ENCODE measurements at regions not wholly inside any gene's neighbourhood (a gene's known extent, or its start where the extent isn't known, plus 50 kb on each side); places are given as distances from the start of the nearest gene placed in this dataset.
A peak's percentile ranks its signal among the peaks of the same experiment; 100 is the strongest.
"Not testable (repeated sequence)": the region's sequence is repeated elsewhere in the genome, so short reads cannot be mapped to it uniquely, and the experiment has no call there.

DNA sequence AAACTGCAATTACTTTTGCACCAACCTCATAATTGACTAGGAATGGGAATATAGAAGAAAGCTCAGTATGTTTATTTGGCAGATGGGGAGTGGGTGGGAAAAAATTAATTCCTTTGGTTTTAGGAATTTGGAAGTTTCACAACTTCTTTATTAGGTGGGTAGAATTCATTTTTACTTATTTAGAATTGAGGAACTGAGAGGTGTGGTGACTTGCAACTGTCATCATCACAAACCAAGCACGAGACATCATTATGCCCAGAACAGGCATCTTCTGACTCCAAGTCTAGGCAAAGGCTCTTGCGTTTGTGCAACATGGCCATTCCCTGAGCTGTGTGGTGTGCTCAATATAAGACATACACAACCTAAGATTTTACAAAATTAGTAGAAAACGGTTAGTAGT, 380.0 kb downstream of the ATP23 start:
- TF ChIP-seq, protein P1, sequence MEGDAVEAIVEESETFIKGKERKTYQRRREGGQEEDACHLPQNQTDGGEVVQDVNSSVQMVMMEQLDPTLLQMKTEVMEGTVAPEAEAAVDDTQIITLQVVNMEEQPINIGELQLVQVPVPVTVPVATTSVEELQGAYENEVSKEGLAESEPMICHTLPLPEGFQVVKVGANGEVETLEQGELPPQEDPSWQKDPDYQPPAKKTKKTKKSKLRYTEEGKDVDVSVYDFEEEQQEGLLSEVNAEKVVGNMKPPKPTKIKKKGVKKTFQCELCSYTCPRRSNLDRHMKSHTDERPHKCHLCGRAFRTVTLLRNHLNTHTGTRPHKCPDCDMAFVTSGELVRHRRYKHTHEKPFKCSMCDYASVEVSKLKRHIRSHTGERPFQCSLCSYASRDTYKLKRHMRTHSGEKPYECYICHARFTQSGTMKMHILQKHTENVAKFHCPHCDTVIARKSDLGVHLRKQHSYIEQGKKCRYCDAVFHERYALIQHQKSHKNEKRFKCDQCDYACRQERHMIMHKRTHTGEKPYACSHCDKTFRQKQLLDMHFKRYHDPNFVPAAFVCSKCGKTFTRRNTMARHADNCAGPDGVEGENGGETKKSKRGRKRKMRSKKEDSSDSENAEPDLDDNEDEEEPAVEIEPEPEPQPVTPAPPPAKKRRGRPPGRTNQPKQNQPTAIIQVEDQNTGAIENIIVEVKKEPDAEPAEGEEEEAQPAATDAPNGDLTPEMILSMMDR (IDR thresholded peaks at IDR 0.05; ENCODE audit: insufficient read depth, low read depth, low read length), result no peak
- no peak for DNase-seq (ENCODE audit: low read depth)
- no peak overlapping the region for H3K4me3 ChIP-seq (ENCODE audit: low read depth, low read length)

DNA sequence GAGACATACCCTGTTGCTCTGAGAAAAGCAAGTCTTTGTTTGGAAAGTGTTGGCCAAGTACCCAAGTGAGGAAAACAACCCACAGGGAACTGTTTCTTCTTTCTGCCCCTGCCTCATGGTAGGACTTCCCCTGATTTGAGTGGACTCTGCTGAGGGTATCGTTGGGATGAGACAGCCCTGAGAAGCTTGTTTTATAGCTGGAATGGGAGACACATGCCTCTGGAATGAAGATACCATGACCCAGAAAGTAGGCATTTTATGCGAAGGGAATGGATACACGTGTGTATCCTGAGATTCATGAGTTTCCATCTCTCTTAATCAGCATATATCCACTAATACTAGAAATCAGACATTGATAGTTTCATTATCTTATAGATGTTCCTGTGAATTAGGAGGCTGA, 382.3 kb downstream of the ATP23 start:
- no peak overlapping the region for H3K4me3 ChIP-seq (ENCODE audit: low read depth, low read length)
- TF ChIP-seq, protein P1 (IDR thresholded peaks at IDR 0.05; ENCODE audit: insufficient read depth, low read depth, low read length), result no peak
- no peak for DNase-seq (ENCODE audit: low read depth)

DNA sequence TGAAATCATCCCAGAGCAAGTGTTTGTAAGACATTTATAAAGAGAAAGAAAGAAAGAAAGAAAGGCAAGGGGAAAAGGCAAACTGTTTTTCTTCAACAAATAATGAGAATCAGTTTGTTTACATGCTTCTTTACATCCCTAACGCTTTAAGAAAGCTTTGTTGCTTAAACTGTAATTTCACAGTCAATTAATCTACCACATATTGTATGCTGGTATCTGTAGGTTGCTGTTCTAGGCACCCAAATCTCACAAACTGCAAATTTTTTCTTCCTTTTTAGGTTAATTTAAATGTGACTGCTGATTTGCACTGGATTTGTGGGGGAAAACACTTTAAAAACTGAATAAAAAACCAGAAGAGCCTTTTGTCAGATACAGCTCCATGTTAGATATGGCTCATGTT, 384.2 kb downstream of the ATP23 start:
- H3K4me3 ChIP-seq (ENCODE audit: low read depth, low read length), result no peak overlapping the region
- TF ChIP-seq, protein P1 (IDR thresholded peaks at IDR 0.05; ENCODE audit: insufficient read depth, low read depth, low read length), result no peak
- no peak for DNase-seq (ENCODE audit: low read depth)

DNA sequence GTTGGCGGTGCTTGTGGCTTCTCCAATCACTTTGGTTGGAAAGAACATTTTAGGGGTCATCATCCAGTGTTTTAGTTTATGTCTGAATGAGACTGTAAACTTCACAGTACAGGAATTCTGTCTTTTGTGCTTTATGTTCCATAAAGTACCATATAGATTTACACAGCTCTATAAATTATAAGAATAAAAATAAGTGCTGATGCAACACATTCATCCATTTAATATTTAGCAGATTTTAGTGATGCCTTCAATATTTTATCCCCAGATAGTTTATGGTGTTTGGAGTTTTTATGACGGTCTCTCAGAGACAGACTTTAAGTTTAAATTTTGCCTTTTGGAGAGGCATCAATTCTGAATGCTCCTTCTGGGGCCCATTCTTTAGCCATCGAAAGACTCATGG, 385.2 kb downstream of the ATP23 start:
- no peak for DNase-seq (ENCODE audit: low read depth)
- TF ChIP-seq, protein P1 (IDR thresholded peaks at IDR 0.05; ENCODE audit: insufficient read depth, low read depth, low read length), result no peak
- no peak overlapping the region for H3K4me3 ChIP-seq (ENCODE audit: low read depth, low read length)

DNA sequence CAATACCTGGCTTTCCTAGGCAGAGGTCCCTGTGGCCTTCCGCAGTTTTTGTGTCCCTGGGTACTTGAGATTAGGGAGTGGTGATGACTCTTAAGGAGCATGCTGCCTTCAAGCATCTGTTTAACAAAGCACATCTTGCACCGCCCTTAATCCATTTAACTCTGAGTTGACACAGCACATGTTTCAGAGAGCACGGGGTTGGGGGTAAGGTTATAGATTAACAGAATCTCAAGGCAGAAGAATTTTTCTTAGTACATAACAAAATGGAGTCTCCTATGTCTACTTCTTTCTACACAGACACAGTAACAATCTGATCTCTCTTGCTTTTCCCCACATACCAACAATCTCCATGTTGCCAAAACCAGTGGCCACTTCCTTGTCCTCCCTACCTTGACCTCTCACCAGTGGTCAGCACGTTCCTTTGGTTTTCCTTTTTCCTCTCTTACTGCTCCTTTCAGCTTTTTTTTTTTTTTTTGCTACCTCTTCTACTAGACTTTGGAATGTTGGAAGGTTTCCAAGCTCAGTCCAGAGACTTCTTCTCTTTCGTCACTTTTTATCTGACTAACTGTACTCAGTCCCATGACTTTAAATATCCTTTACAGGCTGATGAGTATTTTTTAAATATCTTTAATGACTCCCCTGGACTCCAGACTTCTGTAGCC, 395.3 kb downstream of the ATP23 start:
- peak; percentile 96 for DNase-seq (ENCODE audit: low read depth)
- not testable (repeated sequence) for H3K4me3 ChIP-seq (ENCODE audit: low read depth, low read length)

DNA sequence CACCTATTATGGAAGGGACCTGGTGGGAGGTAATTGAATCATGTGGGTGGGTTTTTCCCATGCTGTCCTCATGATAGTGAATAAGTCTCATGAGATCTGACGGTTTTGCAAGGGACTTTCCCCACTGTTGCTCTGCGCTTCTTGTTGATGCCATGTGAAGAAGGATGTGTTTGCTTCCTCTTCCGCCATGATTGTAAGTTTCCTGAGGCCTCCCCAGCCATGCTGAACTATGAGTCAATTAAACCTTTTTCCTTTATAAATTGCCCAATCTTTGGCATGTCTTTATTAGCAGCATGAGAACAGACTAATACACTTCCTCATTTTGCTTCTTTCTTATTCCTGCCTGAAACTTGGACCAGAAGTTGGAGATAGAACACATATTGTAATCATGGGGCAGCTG, 396.2 kb downstream of the ATP23 start:
- DNase-seq (ENCODE audit: low read depth); H3K4me3 ChIP-seq (ENCODE audit: low read depth, low read length): not testable (repeated sequence)

DNA sequence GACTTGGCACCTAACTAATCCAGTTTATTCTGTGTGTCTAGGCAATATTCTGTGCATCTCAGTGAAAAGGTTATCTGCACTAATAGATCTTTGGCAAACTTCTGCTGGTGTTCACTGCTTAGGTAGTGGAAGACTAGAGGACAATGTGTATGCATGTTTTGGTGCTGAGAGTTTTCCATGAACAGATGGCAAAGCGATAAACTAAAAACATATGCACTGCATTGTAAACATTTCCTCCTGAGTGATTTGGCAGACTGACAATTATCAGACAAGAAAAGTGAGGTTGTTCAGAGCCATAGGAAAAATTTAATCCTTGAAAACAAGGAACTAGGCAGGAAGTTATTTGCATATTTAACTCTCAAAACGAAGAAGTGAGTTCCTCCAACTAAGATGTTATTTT, 400.4 kb downstream of the ATP23 start:
- H3K4me3 ChIP-seq (ENCODE audit: low read depth, low read length), result no peak overlapping the region
- TF ChIP-seq, protein P1 (IDR thresholded peaks at IDR 0.05; ENCODE audit: insufficient read depth, low read depth, low read length), result no peak
- peak; percentile 93 for DNase-seq (ENCODE audit: low read depth)

DNA sequence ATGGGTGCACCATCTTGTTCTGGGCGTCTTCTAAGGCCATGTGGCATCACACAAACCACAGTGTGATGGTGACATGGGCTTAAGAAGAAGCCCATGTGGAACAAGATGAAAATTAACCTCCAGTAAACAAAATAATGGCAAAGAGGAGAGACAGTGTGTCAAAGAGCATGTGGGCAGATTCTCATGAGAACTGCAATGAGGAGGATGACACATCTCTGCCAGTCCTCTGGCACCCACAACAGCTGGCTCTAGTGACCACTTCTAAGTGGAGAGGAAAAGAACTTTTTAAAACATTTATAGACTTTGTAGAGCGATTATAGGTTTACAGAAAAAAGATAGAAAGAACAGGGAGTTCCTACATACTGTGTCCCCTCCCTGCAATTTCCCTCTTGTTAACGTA, 401.4 kb downstream of the ATP23 start:
- DNase-seq (ENCODE audit: low read depth), result peak; percentile 9
- TF ChIP-seq, protein P1 (IDR thresholded peaks at IDR 0.05; ENCODE audit: insufficient read depth, low read depth, low read length), result no peak
- no peak overlapping the region for H3K4me3 ChIP-seq (ENCODE audit: low read depth, low read length)

Data from fibroblast of villous mesenchyme (primary cell).